Stomach (tissue), 8 donors: ENCODE measurements at regions not wholly inside any gene's neighbourhood (a gene's known extent, or its start where the extent isn't known, plus 50 kb on each side); places are given as distances from the start of the nearest gene placed in this dataset.

ENCODE experiments used
- DNase-seq, 2 donors: peaks; one replicate each; pipeline versions ENCODE4 v3.0.0 to v3.0.0-alpha.2; 2013 to 2019
- H3K27ac ChIP-seq, 5 donors: fragments of 200-600 bp in 4 of 5; sonication (generic) in 4 of 5; one replicate each; pipeline ENCODE4 v1.5.1; 2013 to 2019; ENCODE audit warnings: mild to moderate bottlenecking in 1 of 5, moderate library complexity in 1 of 5
- H3K27me3 ChIP-seq, 3 donors: fragments of 200-600 bp; sonication (generic); one replicate each; pipeline ENCODE4 v1.5.1; 2017 to 2019; ENCODE audit warnings: mixed run types in 1 of 3
- H3K36me3 ChIP-seq, 4 donors: fragments of 200-600 bp; sonication (generic); 1 replicate in 3 of 4; 2 replicates in 1 of 4; pipeline ENCODE4 v1.5.1; 2016 to 2019
- H3K4me1 ChIP-seq, 4 donors: fragments of 200-600 bp; sonication (generic); one replicate each; pipeline ENCODE4 v1.5.1; 2016 to 2019
- H3K4me3 ChIP-seq, 4 donors: fragments of 200-600 bp; sonication (generic) in 3 of 4; one replicate each; pipeline ENCODE4 v1.5.1; 2016 to 2019; ENCODE audit warnings: mild to moderate bottlenecking in 1 of 4
- H3K9me3 ChIP-seq, 4 donors: fragments of 200-600 bp; sonication (generic); one replicate each; pipeline ENCODE4 v1.5.1; 2016 to 2019
- CTCF ChIP-seq, 7 experiments: fragments of 450-650 bp in 4 of 7; fragments of 200-600 bp in 3 of 7; sonication (generic) in 3 of 7; IDR thresholded peaks; one replicate each; pipeline ENCODE4 v1.5.1; 2016 to 2019; ENCODE audit warnings: antibody characterized with exemption in 7 of 7, control low read depth in 2 of 7, mild to moderate bottlenecking in 1 of 7
- EP300 ChIP-seq: sonication (generic); formaldehyde crosslinking; IDR thresholded peaks from one replicate; pipeline ENCODE4 v1.6.1; 2017; ENCODE audit warnings: antibody characterized with exemption
- POLR2A ChIP-seq, 4 donors: fragments of 450-650 bp; IDR thresholded peaks; one replicate each; pipeline ENCODE4 v1.6.1; 2016; ENCODE audit warnings: antibody characterized with exemption in 4 of 4, control low read depth in 2 of 4, mild to moderate bottlenecking in 1 of 4, moderate library complexity in 1 of 4
- POLR2AphosphoS5 ChIP-seq, 3 donors: sonication (generic); formaldehyde crosslinking; IDR thresholded peaks; one replicate each; pipeline ENCODE4 v1.6.1; 2016; ENCODE audit warnings: antibody characterized with exemption in 3 of 3
- WGBS, 5 donors: extraction: QIAGEN DNeasy Blood & Tissue Kit in 3 of 5; methylation state at CpG; one replicate each; pipeline versions ENCODE4 v1.1.5 to v1.1.7; 2013 to 2018; 5-methylcytosine and 5-hydroxymethylcytosine counted together
- intact Hi-C: fragments of 100-400 bp; cut with DNase I; formaldehyde crosslinking; loops from one replicate; pipeline ENCODE4 v1.15.1; 2023; ENCODE audit warnings: low total_unique reads
- donor health status: healthy with polysubstance abuse.
- donor health status: Bipolar disorder and iron deficiency.
- donor health status: healthy.

GRCh38 chr10:6756716-6757115 lies 176.6 kb upstream of the PRKCQ start:
- Histone ChIP-seq H3K36me3 (no peaks in the 10 kb centered on the region), H3K27ac (no peak overlapping the region), H3K4me1 (no peaks in the 10 kb centered on the region), H3K9me3 (peaks cover 0 to 15% (median 13%) of the 10 kb centered on the region in 4 donors), H3K27me3 (peaks cover 0 to 32% (median 0%) of the 10 kb centered on the region in 3 donors), H3K4me3 (no peak overlapping the region)
- intact Hi-C loops = no loop called here
- 48 to 80% (median 77%) methylated on average over 2 of the region's 2 CpGs for WGBS, 5 donors
- DNase-seq = no peak
- TF ChIP-seq EP300 (no peak), POLR2A (IDR thresholded peaks at IDR 0.05) (no peak), CTCF (IDR thresholded peaks at IDR 0.05) (no peak), POLR2AphosphoS5 (IDR thresholded peaks at IDR 0.05) (no peak)

- no peak for TF ChIP-seq POLR2AphosphoS5 (IDR thresholded peaks at IDR 0.05)
- no peak for TF ChIP-seq CTCF (IDR thresholded peaks at IDR 0.05)
- TF ChIP-seq POLR2A (IDR thresholded peaks at IDR 0.05) = no peak
- H3K9me3 ChIP-seq = peaks cover 0 to 9% (median 7%) of the 10 kb centered on the region in 4 donors
- peaks cover 0 to 28% (median 0%) of the 10 kb centered on the region in 3 donors for H3K27me3 ChIP-seq
- intact Hi-C loops = no loop called here
- H3K4me3 ChIP-seq = no peak overlapping the region
- WGBS, 5 donors = 53 to 67% (median 58%) methylated on average over 9 of the region's 9 CpGs
- H3K36me3 ChIP-seq = no peaks in the 10 kb centered on the region
- DNase-seq = no peak
- no peak overlapping the region for H3K27ac ChIP-seq
- no peaks in the 10 kb centered on the region for H3K4me1 ChIP-seq
Measured at GRCh38 chr10:6755781-6756460, 175.8 kb upstream of the PRKCQ start.

GRCh38 chr10:6753644-6754043 lies 173.6 kb upstream of the PRKCQ start:
- Histone ChIP-seq H3K27me3 (peaks cover 0 to 36% (median 0%) of the 10 kb centered on the region in 3 donors), H3K27ac (no peak overlapping the region), H3K9me3 (no peaks in the 10 kb centered on the region), H3K4me3 (no peak overlapping the region), H3K4me1 (no peaks in the 10 kb centered on the region), H3K36me3 (no peaks in the 10 kb centered on the region)
- intact Hi-C loops = no loop called here
- no peak for DNase-seq
- WGBS, 5 donors = 59 to 69% (median 62%) methylated on average over 9 to 10 of the region's 10 CpGs
- TF ChIP-seq POLR2A (IDR thresholded peaks at IDR 0.05) (no peak), POLR2AphosphoS5 (IDR thresholded peaks at IDR 0.05) (no peak), CTCF (IDR thresholded peaks at IDR 0.05) (no peak), EP300 (no peak)

- H3K4me1 ChIP-seq = no peaks in the 10 kb centered on the region
- no peaks in the 10 kb centered on the region for H3K36me3 ChIP-seq
- intact Hi-C loops = no loop called here
- peaks cover 0 to 20% (median 0%) of the 10 kb centered on the region in 3 donors for H3K27me3 ChIP-seq
- no peak overlapping the region for H3K27ac ChIP-seq
- no peaks in the 10 kb centered on the region for H3K9me3 ChIP-seq
- DNase-seq = no peak
- H3K4me3 ChIP-seq = no peak overlapping the region
- TF ChIP-seq POLR2AphosphoS5 (IDR thresholded peaks at IDR 0.05) (no peak), POLR2A (IDR thresholded peaks at IDR 0.05) (no peak), CTCF (IDR thresholded peaks at IDR 0.05) (no peak), EP300 (no peak)
- 64 to 92% (median 82%) methylated on average over 4 of the region's 4 CpGs for WGBS, 5 donors
Measured at GRCh38 chr10:6751363-6751762, 171.3 kb upstream of the PRKCQ start.
